Mucosa of stomach (tissue), 1 donor: ENCODE measurements at regions not wholly inside any gene's neighbourhood (a gene's known extent, or its start where the extent isn't known, plus 50 kb on each side); places are given as distances from the start of the nearest gene placed in this dataset.

Experiments used
- H3K27me3 ChIP-seq: one replicate; pipeline ENCODE4 v1.7.0; 2013; ENCODE audit warnings: mild to moderate bottlenecking, low read length; ENCODE audit not compliant: control insufficient read depth, insufficient read depth
- H3K36me3 ChIP-seq: one replicate; pipeline ENCODE4 v1.7.0; 2013; ENCODE audit warnings: low read length; ENCODE audit not compliant: control insufficient read depth, insufficient read depth
- H3K4me1 ChIP-seq: one replicate; pipeline ENCODE4 v1.7.0; 2013; ENCODE audit warnings: mild to moderate bottlenecking, low read length; ENCODE audit not compliant: control insufficient read depth, insufficient read depth
- H3K4me3 ChIP-seq: one replicate; pipeline ENCODE4 v1.7.0; 2013; ENCODE audit warnings: low read length
- H3K9ac ChIP-seq: one replicate; pipeline ENCODE4 v1.7.0; 2013; ENCODE audit warnings: mild to moderate bottlenecking, low read length, moderate library complexity
- H3K9me3 ChIP-seq: one replicate; pipeline ENCODE4 v1.7.0; 2013; ENCODE audit warnings: mild to moderate bottlenecking, low read length, moderate library complexity; ENCODE audit not compliant: control insufficient read depth
- donor health status: Pancreatic carcinoma.

DNA sequence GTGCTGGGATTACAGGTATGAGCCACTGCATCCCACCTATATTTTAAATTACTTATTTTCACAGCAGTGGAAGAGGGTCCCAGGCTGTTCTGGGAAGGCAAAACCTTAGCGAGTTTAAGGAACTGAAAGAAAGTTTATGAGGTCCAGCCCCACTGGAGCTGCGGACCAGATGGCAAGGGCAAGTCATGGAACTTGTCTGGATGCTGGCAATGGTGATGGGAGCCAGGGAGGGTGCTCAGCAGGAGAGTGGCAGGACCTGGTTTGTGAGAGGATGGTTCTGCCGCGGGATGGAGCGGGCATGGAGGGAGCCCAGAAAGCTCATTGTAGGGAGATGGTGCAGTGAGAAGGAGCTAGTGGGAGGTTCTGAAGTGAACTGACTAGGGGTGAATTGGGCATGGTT lies 50.6 kb upstream of the SLC45A1 start:
- Histone ChIP-seq H3K4me3 (no peak overlapping the region), H3K27me3 (no peaks in the 10 kb centered on the region), H3K9me3 (no peaks in the 10 kb centered on the region), H3K36me3 (no peaks in the 10 kb centered on the region), H3K4me1 (no peaks in the 10 kb centered on the region), H3K9ac (no peak overlapping the region)

DNA sequence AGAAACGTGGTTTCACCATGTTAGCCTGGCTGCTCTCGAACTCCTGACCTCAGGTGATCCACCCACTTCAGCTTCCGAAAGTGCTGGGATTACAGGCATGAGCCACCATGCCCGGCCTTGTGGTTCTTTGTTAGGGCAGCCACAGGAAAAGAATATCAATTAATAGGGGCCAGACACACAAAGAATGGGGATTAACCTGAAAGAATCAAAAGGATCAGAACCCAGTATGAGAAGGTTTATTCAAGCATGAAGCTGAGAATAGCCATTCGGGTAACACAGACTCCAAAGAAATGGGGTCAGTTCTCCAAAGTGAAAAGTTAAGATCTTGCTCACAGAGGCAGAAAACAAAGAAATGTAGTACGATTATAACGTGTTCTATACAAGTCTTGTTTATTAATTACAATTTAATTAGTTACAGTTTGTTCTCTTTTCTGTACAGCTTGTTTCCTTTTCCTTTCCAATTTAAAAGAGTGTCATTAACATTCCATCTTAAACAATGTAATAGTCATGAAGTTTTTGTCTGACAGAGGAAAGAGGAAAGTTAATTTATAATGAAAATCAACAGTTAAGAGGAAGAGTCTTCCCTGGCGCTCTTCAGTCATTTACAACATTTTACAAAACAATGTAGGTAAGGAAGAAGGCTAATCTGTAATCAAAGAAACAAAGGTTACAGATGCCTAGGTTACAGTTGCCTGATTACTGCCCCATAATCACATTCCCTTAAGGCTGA lies 51.3 kb upstream of the SLC45A1 start:
- Histone ChIP-seq H3K27me3 (no peaks in the 10 kb centered on the region), H3K36me3 (no peaks in the 10 kb centered on the region), H3K4me3 (no peak overlapping the region), H3K4me1 (no peaks in the 10 kb centered on the region), H3K9me3 (no peaks in the 10 kb centered on the region), H3K9ac (no peak overlapping the region)

DNA sequence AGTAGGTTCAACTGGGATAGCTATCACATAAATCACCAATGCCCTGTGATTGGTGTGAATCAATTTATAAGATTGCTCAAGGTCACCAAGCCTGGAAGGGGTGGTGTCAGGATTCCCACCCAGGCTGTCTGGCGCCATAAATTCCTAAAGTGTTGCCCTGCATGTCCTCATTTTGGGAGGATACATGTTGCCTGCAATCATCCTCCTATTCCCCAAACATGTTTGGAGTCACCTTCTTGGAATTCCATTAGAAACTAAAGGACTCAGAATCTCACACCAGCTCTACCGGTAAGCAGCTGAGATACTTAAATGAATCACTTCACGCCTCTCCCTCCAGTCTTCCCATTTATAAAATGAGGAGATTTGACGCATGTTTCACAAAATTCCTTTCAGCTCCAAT lies 54.1 kb upstream of the SLC45A1 start:
- Histone ChIP-seq H3K4me3 (no peak overlapping the region), H3K4me1 (no peaks in the 10 kb centered on the region), H3K9me3 (no peaks in the 10 kb centered on the region), H3K27me3 (no peaks in the 10 kb centered on the region), H3K36me3 (no peaks in the 10 kb centered on the region), H3K9ac (no peak overlapping the region)

DNA sequence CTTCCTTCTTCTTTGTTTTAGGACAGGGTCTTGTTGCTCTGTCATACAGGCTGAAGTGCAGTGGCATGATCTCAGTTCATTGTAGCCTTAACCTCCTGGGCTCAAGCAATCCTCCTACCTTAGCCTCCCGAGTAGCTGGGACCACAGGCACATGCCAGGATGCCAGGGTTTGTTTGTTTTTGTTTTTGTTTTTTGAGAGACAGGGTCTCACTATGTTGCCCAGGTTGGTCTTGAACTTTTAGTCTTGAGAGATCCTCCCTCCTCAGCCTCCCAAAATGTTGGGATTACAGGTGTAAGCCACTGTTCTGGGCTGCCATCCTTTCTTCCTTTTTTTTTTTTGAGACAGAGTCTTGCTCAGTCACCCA lies 56.5 kb upstream of the SLC45A1 start:
- Histone ChIP-seq H3K4me1 (peaks cover 13% of the 10 kb centered on the region), H3K9me3 (no peaks in the 10 kb centered on the region), H3K36me3 (no peaks in the 10 kb centered on the region), H3K9ac (no peak overlapping the region), H3K4me3 (no peak overlapping the region), H3K27me3 (no peaks in the 10 kb centered on the region)

GRCh38 chr1:8259498-8260290 lies 58.2 kb upstream of the SLC45A1 start:
- no peaks in the 10 kb centered on the region for H3K27me3 ChIP-seq
- H3K4me1 ChIP-seq: peaks cover 13% of the 10 kb centered on the region
- H3K9ac ChIP-seq: peak overlapping the region; percentile 36
- no peak overlapping the region for H3K4me3 ChIP-seq
- no peaks in the 10 kb centered on the region for H3K9me3 ChIP-seq
- H3K36me3 ChIP-seq: no peaks in the 10 kb centered on the region

DNA sequence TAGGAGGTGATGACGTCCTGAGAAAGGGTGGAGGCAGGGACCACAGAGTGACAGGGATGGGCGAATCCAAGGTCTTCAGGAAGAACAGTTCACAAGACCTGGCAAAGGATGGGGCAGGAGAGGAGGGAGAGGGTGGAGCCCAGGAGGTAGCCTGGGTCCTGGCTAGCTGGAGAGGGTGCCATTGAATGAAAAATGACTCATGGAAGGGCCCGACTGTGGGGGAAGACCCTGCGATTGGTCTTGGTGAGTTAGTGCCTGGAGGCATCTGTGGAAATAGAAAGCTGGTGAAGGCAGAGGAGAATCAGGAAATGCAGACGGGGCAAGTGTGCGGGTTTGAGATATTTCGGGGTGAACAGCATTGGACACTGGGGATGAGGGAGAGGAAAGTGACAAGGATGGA lies 60.3 kb upstream of the SLC45A1 start:
- H3K4me3 ChIP-seq: no peak overlapping the region
- H3K27me3 ChIP-seq: no peaks in the 10 kb centered on the region
- H3K9ac ChIP-seq: no peak overlapping the region
- H3K9me3 ChIP-seq: no peaks in the 10 kb centered on the region
- no peaks in the 10 kb centered on the region for H3K36me3 ChIP-seq
- peaks cover 13% of the 10 kb centered on the region for H3K4me1 ChIP-seq

DNA sequence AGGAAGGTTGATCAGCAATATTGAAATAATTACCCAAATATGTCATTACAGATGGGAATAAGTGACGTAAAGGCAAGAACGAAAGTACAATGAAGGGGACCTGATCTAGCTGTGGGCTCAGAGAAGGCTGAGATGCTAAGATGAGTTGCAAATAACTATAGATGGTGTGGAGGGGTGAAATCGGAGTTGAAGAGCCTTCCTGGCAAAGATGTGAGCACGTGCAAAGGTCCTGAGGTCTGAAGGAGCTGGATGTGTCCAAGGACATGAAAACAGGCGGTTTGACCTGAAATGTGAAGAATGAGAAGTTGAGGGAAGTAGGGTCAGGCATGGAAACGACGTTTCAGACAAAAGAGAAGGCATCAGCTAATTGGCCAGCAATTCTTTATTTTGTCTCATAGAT lies 61.6 kb upstream of the SLC45A1 start:
- no peaks in the 10 kb centered on the region for H3K36me3 ChIP-seq
- H3K9ac ChIP-seq: no peak overlapping the region

DNA sequence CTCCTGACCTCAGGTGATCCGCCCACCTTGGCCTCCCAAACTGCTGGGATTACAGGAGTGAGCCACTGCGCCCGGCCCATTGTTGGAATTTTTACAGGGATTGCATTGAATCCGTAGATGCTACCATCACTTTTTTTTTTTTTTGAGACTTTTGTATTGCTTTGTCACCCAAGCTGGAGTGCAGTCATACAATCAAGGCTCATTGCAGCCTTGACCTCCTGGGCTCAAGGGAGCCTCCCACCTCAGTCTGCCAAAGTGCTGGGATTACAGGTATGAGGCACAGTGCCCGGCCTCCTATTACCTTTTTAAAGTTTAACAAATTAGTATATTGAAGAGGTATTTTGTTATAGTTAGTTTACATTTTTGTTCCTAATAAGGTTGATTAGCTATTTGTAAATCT lies 62.2 kb upstream of the SLC45A1 start:
- Histone ChIP-seq H3K4me1 (peaks cover 13% of the 10 kb centered on the region), H3K27me3 (no peaks in the 10 kb centered on the region), H3K9me3 (no peaks in the 10 kb centered on the region), H3K4me3 (no peak overlapping the region), H3K9ac (no peak overlapping the region), H3K36me3 (no peaks in the 10 kb centered on the region)

More for the DNA sequence above, 61.6 kb upstream of the SLC45A1 start:
- Histone ChIP-seq H3K9me3 (no peaks in the 10 kb centered on the region), H3K4me3 (no peak overlapping the region), H3K4me1 (peaks cover 13% of the 10 kb centered on the region), H3K27me3 (no peaks in the 10 kb centered on the region)

- Histone ChIP-seq H3K27me3 (no peaks in the 10 kb centered on the region), H3K9ac (no peak overlapping the region), H3K4me3 (no peak overlapping the region), H3K4me1 (peaks cover 1% of the 10 kb centered on the region), H3K36me3 (no peaks in the 10 kb centered on the region), H3K9me3 (no peaks in the 10 kb centered on the region)
Observed at GRCh38 chr1:8252266-8252951, 65.5 kb upstream of the SLC45A1 start.

GRCh38 chr1:8251635-8252034 lies 66.3 kb upstream of the SLC45A1 start:
- H3K9me3 ChIP-seq: no peaks in the 10 kb centered on the region
- H3K27me3 ChIP-seq: no peaks in the 10 kb centered on the region
- no peaks in the 10 kb centered on the region for H3K4me1 ChIP-seq
- H3K4me3 ChIP-seq: no peak overlapping the region
- H3K9ac ChIP-seq: no peak overlapping the region
- no peaks in the 10 kb centered on the region for H3K36me3 ChIP-seq

DNA sequence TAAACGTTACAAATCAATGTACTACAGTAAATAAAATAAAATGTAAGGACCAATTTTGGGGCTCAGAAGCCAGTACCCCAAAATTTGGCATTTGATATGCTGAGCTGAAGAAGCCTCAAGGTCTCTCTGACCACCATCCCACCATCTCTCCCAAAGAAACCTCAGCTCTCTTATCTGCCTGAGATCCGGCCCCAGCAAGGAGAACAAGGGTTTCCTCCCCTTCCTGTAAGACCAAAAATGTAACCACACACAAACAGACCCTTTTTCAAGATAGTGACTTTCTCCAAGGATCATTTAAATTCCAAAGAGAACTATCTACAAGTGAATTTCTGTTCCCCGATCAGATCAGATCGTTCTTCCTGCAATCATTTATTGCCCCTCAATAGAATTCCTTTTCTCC lies 68.1 kb upstream of the SLC45A1 start:
- Histone ChIP-seq H3K4me3 (no peak overlapping the region), H3K4me1 (no peaks in the 10 kb centered on the region), H3K9ac (no peak overlapping the region), H3K27me3 (no peaks in the 10 kb centered on the region), H3K36me3 (no peaks in the 10 kb centered on the region), H3K9me3 (no peaks in the 10 kb centered on the region)

- H3K36me3 ChIP-seq: no peaks in the 10 kb centered on the region
- H3K9me3 ChIP-seq: no peaks in the 10 kb centered on the region
- no peaks in the 10 kb centered on the region for H3K27me3 ChIP-seq
- H3K4me3 ChIP-seq: no peak overlapping the region
- no peak overlapping the region for H3K9ac ChIP-seq
- H3K4me1 ChIP-seq: no peaks in the 10 kb centered on the region
Observed at GRCh38 chr1:8247811-8248436, 70.0 kb upstream of the SLC45A1 start.
